K562 (cell line): ENCODE measurements at regions not wholly inside any gene's neighbourhood (a gene's known extent, or its start where the extent isn't known, plus 50 kb on each side); places are given as distances from the start of the nearest gene placed in this dataset.

Experiments
- ATAC-seq: fragments of 200-7000 bp; cut with Tn5 transposase; 3 replicates; pipeline ENCODE4 v1.9.1; 2020; ENCODE audit warnings: moderate library complexity
- BruUV-seq: library from RNA; stranded (reverse); fragments of 400-500 nt; replicated peaks from 2 replicates; lab custom pipeline; 2021; lab: Mats Ljungman, UMichigan
- CTCF ChIA-PET: fragments of 300-600 bp; formaldehyde crosslinking; extraction: SDS; loops from one replicate; lab custom pipeline; 2021; ENCODE audit warnings: low intra/inter-chr PET ratio; lab: Yijun Ruan, JAX
- POLR2A ChIA-PET: fragments of 300-600, 350-650 bp; sonication (Branson Sonifier 250); formaldehyde crosslinking; extraction: SDS; loops from one replicate; lab custom pipeline; 2021; ENCODE audit warnings: antibody characterized with exemption, inconsistent platforms; lab: Yijun Ruan, JAX
- DNase-seq, 4 experiments: peaks; one replicate each; pipeline versions ENCODE4 v3.0.0 to v3.0.0-alpha.2; 2011 to 2018; ENCODE audit warnings: low spot score in 3 of 4, mixed read lengths in 3 of 4; ENCODE audit errors: extremely low read depth in 1 of 4
- FAIRE-seq: peaks from 2 replicates; lab custom pipeline; 2011; peaks lifted over from hg19 to GRCh38; lab: Jason Lieb, UNC
- H2AFZ ChIP-seq: 2 replicates; pipeline ENCODE4 v1.6.0; 2011; ENCODE audit warnings: low read depth, low read length, control low read depth, inconsistent platforms
- H3K27ac ChIP-seq: fragments of 200-600 bp; 3 replicates; pipeline ENCODE4 v1.8.0; 2011; ENCODE audit warnings: low read depth, mild to moderate bottlenecking, control low read depth, inconsistent platforms, low read length, moderate library complexity, mixed read lengths; ENCODE audit errors: extremely low read depth
- H3K27me3 ChIP-seq, 2 experiments: fragments of 300-600 bp in 1 of 2; 2 replicates in 1 of 2; 3 replicates in 1 of 2; pipeline versions ENCODE4 v1.6.0 to v1.8.0; 2011; ENCODE audit warnings: inconsistent platforms in 2 of 2, low read length in 2 of 2, mild to moderate bottlenecking in 1 of 2, mixed read lengths in 1 of 2, moderate library complexity in 1 of 2; ENCODE audit not compliant: control insufficient read depth in 2 of 2, insufficient read depth in 2 of 2
- H3K36me3 ChIP-seq: fragments of 300-600 bp; 3 replicates; pipeline ENCODE4 v1.8.0; 2011; ENCODE audit warnings: mild to moderate bottlenecking, low read length, inconsistent platforms; ENCODE audit not compliant: control insufficient read depth, insufficient read depth
- H3K4me1 ChIP-seq, 2 experiments: fragments of 200-600 bp in 1 of 2; replicated peaks in 1 of 2; 2 replicates in 1 of 2; 3 replicates in 1 of 2; pipeline versions ENCODE4 v1.5.1 to v1.8.0; 2011; ENCODE audit warnings: inconsistent platforms in 2 of 2, low read length in 2 of 2, mild to moderate bottlenecking in 1 of 2, mixed read lengths in 1 of 2, moderate library complexity in 1 of 2; ENCODE audit not compliant: control insufficient read depth in 2 of 2, insufficient read depth in 2 of 2
- H3K4me2 ChIP-seq: 2 replicates; pipeline ENCODE4 v1.6.1; 2011; ENCODE audit warnings: low read length, control low read depth, inconsistent platforms, mixed read lengths; ENCODE audit not compliant: insufficient read depth
- H3K4me3 ChIP-seq: fragments of 200-600 bp; sonication (generic), shearing (Covaris generic); 2 replicates; pipeline ENCODE4 v1.5.1; 2016; ENCODE audit warnings: control low read depth, inconsistent platforms
- H3K79me2 ChIP-seq: fragments of 200-600 bp; 3 replicates; pipeline ENCODE4 v1.8.0; 2011; ENCODE audit warnings: low read length, inconsistent platforms; ENCODE audit not compliant: control insufficient read depth, insufficient read depth
- H3K9ac ChIP-seq, 2 experiments: 2 replicates each; pipeline versions ENCODE4 v1.6.0 to v1.6.1; 2011; ENCODE audit warnings: low read depth in 2 of 2, low read length in 2 of 2, control low read depth in 1 of 2, inconsistent platforms in 1 of 2, mild to moderate bottlenecking in 1 of 2, mixed read lengths in 1 of 2; ENCODE audit not compliant: insufficient read depth in 1 of 2
- H3K9me1 ChIP-seq: one replicate; pipeline ENCODE4 v1.6.0; 2011; ENCODE audit warnings: inconsistent platforms, mild to moderate bottlenecking, low read length, moderate library complexity; ENCODE audit not compliant: control insufficient read depth, insufficient read depth
- H3K9me3 ChIP-seq: replicated peaks from 2 replicates; pipeline ENCODE4 v1.5.1; 2011; ENCODE audit warnings: low read depth, low read length, inconsistent platforms; ENCODE audit not compliant: control insufficient read depth, insufficient read depth
- H4K20me1 ChIP-seq: replicated peaks from 2 replicates; pipeline ENCODE4 v1.6.1; 2011; ENCODE audit warnings: low read length, inconsistent platforms, mixed read lengths; ENCODE audit not compliant: control insufficient read depth, insufficient read depth
- KAT8 ChIP-seq: fragments of 450-650 bp; IDR thresholded peaks from 2 replicates; pipeline ENCODE4 v1.6.1; 2016; ENCODE audit warnings: low read depth, mild to moderate bottlenecking
- POLR2G ChIP-seq: fragments of 200-400 bp; formaldehyde crosslinking; IDR thresholded peaks from 2 replicates; pipeline ENCODE4 v1.6.1; 2017; ENCODE audit warnings: low read depth, mild to moderate bottlenecking, antibody characterized with exemption, low read length, moderate library complexity
- TAL1 ChIP-seq: fragments of 450-650 bp; IDR thresholded peaks from 2 replicates; pipeline ENCODE4 v1.6.1; 2016; ENCODE audit warnings: mild to moderate bottlenecking
- ZNF143 ChIP-seq: sonication (generic); formaldehyde crosslinking; IDR thresholded peaks from 2 replicates; pipeline ENCODE4 v1.9.0; 2022; ENCODE audit warnings: mild to moderate bottlenecking, missing genetic modification reagents
- WGBS: fragments of 100-300 bp; shearing (Covaris generic); methylation state at CpG from one replicate; pipeline ENCODE4 v1.1.6; 2016; ENCODE audit warnings: low coverage, mixed read lengths; ENCODE audit not compliant: insufficient coverage; ENCODE audit errors: missing lambda C conversion rate; 5-methylcytosine and 5-hydroxymethylcytosine counted together
- in situ Hi-C: fragments of 300-500 bp; cut with MboI; formaldehyde crosslinking; loops from 4 replicates; pipeline ENCODE4 v1.15.0; 2018; ENCODE audit warnings: inconsistent platforms, mixed read lengths
- intact Hi-C: fragments of 100-400 bp; cut with micrococcal nuclease; formaldehyde crosslinking; loops from 2 replicates; pipeline ENCODE4 v1.14.2; 2022

DNA sequence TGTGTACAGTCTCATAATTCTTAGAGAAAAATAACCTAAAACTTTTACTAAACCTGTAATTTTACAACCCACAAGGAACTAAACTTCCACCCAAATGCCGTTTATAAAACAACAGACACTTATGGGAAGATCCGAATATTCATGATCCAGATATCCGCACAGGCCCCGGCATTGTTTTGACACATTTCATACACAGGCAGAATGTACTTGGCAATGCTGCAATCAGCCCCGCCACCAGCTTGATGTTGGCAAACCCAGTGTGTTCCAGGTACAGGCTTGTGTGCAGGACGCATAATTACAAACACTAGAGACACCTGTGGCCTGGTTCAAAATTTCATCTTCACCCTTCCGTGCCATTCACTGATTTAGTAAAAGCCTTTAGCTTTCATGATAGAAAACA, 393.0 kb upstream of the SALL3 start:
- no peak for TF ChIP-seq ZNF143 (CRISPR knock-in tag)
- Histone ChIP-seq H3K4me1 (no peaks in the 10 kb centered on the region), H3K4me2 (no peak overlapping the region), H3K36me3 (no peaks in the 10 kb centered on the region), H3K79me2 (no peaks in the 10 kb centered on the region), H4K20me1 (no peaks in the 10 kb centered on the region), H3K9me3 (no peaks in the 10 kb centered on the region), H3K9me1 (no peaks in the 10 kb centered on the region), H2AFZ (no peak overlapping the region), H3K27me3 (peaks cover 4 to 26% of the 10 kb centered on the region in 2 experiments; a peak in 4 of 5 replicates), H3K9ac (no peak overlapping the region), H3K4me3 (no peak overlapping the region), H3K27ac (no peak overlapping the region)
- intact Hi-C loops, result no loop called here
- WGBS, result 3% methylated on average over 7 of the region's 7 CpGs
- no peak for FAIRE-seq
- in situ Hi-C loops, result no loop called here
- no TSS peak for BruUV-seq
- CTCF ChIA-PET, result no interaction called here
- POLR2A ChIA-PET, result no interaction called here
- DNase-seq, result no peak
- ATAC-seq, result no peak

DNA sequence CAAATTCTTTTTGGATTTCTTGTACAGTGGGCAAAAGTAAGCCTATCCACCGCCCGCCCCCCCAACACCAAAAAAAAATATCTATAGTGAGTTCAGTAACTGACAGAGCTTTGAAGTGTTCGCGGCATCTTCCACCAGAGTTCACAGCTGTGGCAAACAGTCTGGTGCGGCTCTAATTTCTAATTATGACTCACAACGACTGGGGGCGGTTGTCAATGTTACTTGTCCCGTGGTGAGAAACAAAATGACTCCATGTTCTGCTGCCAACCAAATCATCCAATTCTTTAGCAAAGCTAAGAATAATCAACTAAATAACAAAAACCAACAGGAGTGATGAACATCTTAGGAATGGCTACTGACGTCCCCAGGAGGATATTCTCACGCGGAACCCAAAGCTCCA, 392.5 kb upstream of the SALL3 start:
- peaks cover 4 to 22% of the 10 kb centered on the region in 2 experiments; a peak in 4 of 5 replicates for H3K27me3 ChIP-seq
- intact Hi-C loops (no loop called here), in situ Hi-C loops (no loop called here)
- ATAC-seq (no peak), DNase-seq (no peak), FAIRE-seq (no peak)
- H2AFZ ChIP-seq, result no peak overlapping the region
- WGBS, result under 1% methylated on average over 11 of the region's 11 CpGs
- H3K4me3 ChIP-seq, result no peak overlapping the region
- no peak overlapping the region for H3K9ac ChIP-seq
- no peaks in the 10 kb centered on the region for H3K9me3 ChIP-seq
- CTCF ChIA-PET, result no interaction called here
- no peaks in the 10 kb centered on the region for H3K36me3 ChIP-seq
- TF ChIP-seq TAL1, result no peak
- no peak for TF ChIP-seq POLR2G
- TF ChIP-seq KAT8, result no peak
- H3K9me1 ChIP-seq, result no peaks in the 10 kb centered on the region
- POLR2A ChIA-PET, result no interaction called here
- no peaks in the 10 kb centered on the region for H4K20me1 ChIP-seq
- no TSS peak for BruUV-seq
- H3K4me1 ChIP-seq, result no peaks in the 10 kb centered on the region
- H3K27ac ChIP-seq, result no peak overlapping the region
- H3K4me2 ChIP-seq, result no peak overlapping the region
- H3K79me2 ChIP-seq, result no peaks in the 10 kb centered on the region
